Activated naive CD4-positive, alpha-beta T cell treated with anti-CD3 and anti-CD28 coated beads for 36 hours (primary cell): ENCODE measurements at regions not wholly inside any gene's neighbourhood (a gene's known extent, or its start where the extent isn't known, plus 50 kb on each side); places are given as distances from the start of the nearest gene placed in this dataset.
"Not testable (repeated sequence)": the region's sequence is repeated elsewhere in the genome, so short reads cannot be mapped to it uniquely, and the experiment has no call there.

Experiments
- CTCF ChIA-PET: fragments of 350-600 bp; sonication (Branson Sonifier 250); formaldehyde crosslinking; loops from one replicate; lab custom pipeline; 2021; ENCODE audit warnings: antibody characterized with exemption; lab: Charles Lee
- DNase-seq: peaks from one replicate; pipeline ENCODE4 v3.0.0-alpha.2; 2020
- H3K27ac Mint-ChIP-seq: one replicate; pipeline ENCODE4 v1.8.0; 2021; ENCODE audit warnings: mild to moderate bottlenecking, mixed read lengths
- H3K27me3 Mint-ChIP-seq: one replicate; pipeline ENCODE4 v1.8.0; 2021; ENCODE audit warnings: low read depth, mixed read lengths
- H3K36me3 Mint-ChIP-seq: one replicate; pipeline ENCODE4 v1.8.0; 2021; ENCODE audit warnings: low read depth, mixed read lengths
- H3K4me1 Mint-ChIP-seq: one replicate; pipeline ENCODE4 v1.8.0; 2021; ENCODE audit warnings: low read depth, mixed read lengths
- H3K4me3 Mint-ChIP-seq: one replicate; pipeline ENCODE4 v1.8.0; 2021; ENCODE audit warnings: mild to moderate bottlenecking, moderate library complexity, mixed read lengths
- H3K9me3 Mint-ChIP-seq: one replicate; pipeline ENCODE4 v1.8.0; 2021; ENCODE audit warnings: mixed read lengths
- intact Hi-C: fragments of 100-400 bp; cut with micrococcal nuclease; formaldehyde crosslinking; loops from one replicate; pipeline ENCODE4 v1.15.1; 2023

GRCh38 chr19:29040951-29041350, 172.0 kb downstream of the UQCRFS1 start:
- CTCF ChIA-PET = no interaction called here
- H3K4me1 Mint-ChIP-seq = no peaks in the 10 kb centered on the region
- H3K4me3 Mint-ChIP-seq = no peak overlapping the region
- H3K27ac Mint-ChIP-seq = no peak overlapping the region
- no peaks in the 10 kb centered on the region for H3K27me3 Mint-ChIP-seq
- intact Hi-C loops = no loop called here
- no peaks in the 10 kb centered on the region for H3K36me3 Mint-ChIP-seq
- no peaks in the 10 kb centered on the region for H3K9me3 Mint-ChIP-seq
- no peak for DNase-seq

GRCh38 chr19:29040292-29040691, 172.7 kb downstream of the UQCRFS1 start:
- Mint-ChIP-seq H3K4me3 (no peak overlapping the region), H3K36me3 (no peaks in the 10 kb centered on the region), H3K4me1 (no peaks in the 10 kb centered on the region), H3K9me3 (no peaks in the 10 kb centered on the region), H3K27me3 (no peaks in the 10 kb centered on the region), H3K27ac (no peak overlapping the region)
- DNase-seq = no peak
- CTCF ChIA-PET = no interaction called here
- intact Hi-C loops = no loop called here

GRCh38 chr19:29039036-29039435, 173.9 kb downstream of the UQCRFS1 start:
- H3K27ac Mint-ChIP-seq, intact Hi-C loops, H3K27me3 Mint-ChIP-seq, CTCF ChIA-PET, H3K9me3 Mint-ChIP-seq, H3K4me1 Mint-ChIP-seq, DNase-seq, H3K36me3 Mint-ChIP-seq, H3K4me3 Mint-ChIP-seq: not testable (repeated sequence)

GRCh38 chr19:29031216-29031615, 181.7 kb downstream of the UQCRFS1 start:
- Mint-ChIP-seq H3K9me3 (peaks cover 2% of the 10 kb centered on the region), H3K27me3 (no peaks in the 10 kb centered on the region), H3K4me3 (no peak overlapping the region), H3K4me1 (no peaks in the 10 kb centered on the region), H3K36me3 (no peaks in the 10 kb centered on the region), H3K27ac (no peak overlapping the region)
- CTCF ChIA-PET = no interaction called here
- DNase-seq = no peak
- intact Hi-C loops = no loop called here

GRCh38 chr19:29029268-29029958, 183.5 kb downstream of the UQCRFS1 start:
- H3K27ac Mint-ChIP-seq = no peak overlapping the region
- no peak for DNase-seq
- peaks cover 2% of the 10 kb centered on the region for H3K9me3 Mint-ChIP-seq
- CTCF ChIA-PET = no interaction called here
- H3K4me3 Mint-ChIP-seq = no peak overlapping the region
- no peaks in the 10 kb centered on the region for H3K27me3 Mint-ChIP-seq
- no peaks in the 10 kb centered on the region for H3K4me1 Mint-ChIP-seq
- intact Hi-C loops = no loop called here
- no peaks in the 10 kb centered on the region for H3K36me3 Mint-ChIP-seq

GRCh38 chr19:29022599-29022998, 190.4 kb downstream of the UQCRFS1 start:
- no peak overlapping the region for H3K4me3 Mint-ChIP-seq

GRCh38 chr19:29022165-29022564, 190.8 kb downstream of the UQCRFS1 start:
- Mint-ChIP-seq H3K27me3 (peaks cover 3% of the 10 kb centered on the region), H3K27ac (no peak overlapping the region), H3K4me3 (no peak overlapping the region), H3K9me3 (no peaks in the 10 kb centered on the region), H3K36me3 (no peaks in the 10 kb centered on the region), H3K4me1 (no peaks in the 10 kb centered on the region)
- CTCF ChIA-PET = no interaction called here
- intact Hi-C loops = no loop called here
- no peak for DNase-seq

More at GRCh38 chr19:29022599-29022998, 190.4 kb downstream of the UQCRFS1 start:
- intact Hi-C loops = no loop called here
- no peaks in the 10 kb centered on the region for H3K9me3 Mint-ChIP-seq
- peaks cover 1% of the 10 kb centered on the region for H3K27me3 Mint-ChIP-seq
- no peak for DNase-seq
- no peaks in the 10 kb centered on the region for H3K4me1 Mint-ChIP-seq
- H3K36me3 Mint-ChIP-seq = no peaks in the 10 kb centered on the region
- CTCF ChIA-PET = no interaction called here
- H3K27ac Mint-ChIP-seq = no peak overlapping the region

- intact Hi-C loops = no loop called here
- Mint-ChIP-seq H3K4me1 (no peaks in the 10 kb centered on the region), H3K36me3 (no peaks in the 10 kb centered on the region), H3K27ac (no peak overlapping the region), H3K27me3 (peaks cover 3% of the 10 kb centered on the region), H3K9me3 (no peaks in the 10 kb centered on the region), H3K4me3 (no peak overlapping the region)
- CTCF ChIA-PET = no interaction called here
- DNase-seq = no peak
Measured at GRCh38 chr19:29021232-29021916, 191.6 kb downstream of the UQCRFS1 start.

- CTCF ChIA-PET = no interaction called here
- peaks cover 3% of the 10 kb centered on the region for H3K27me3 Mint-ChIP-seq
- intact Hi-C loops = no loop called here
- H3K36me3 Mint-ChIP-seq = no peaks in the 10 kb centered on the region
- no peak overlapping the region for H3K4me3 Mint-ChIP-seq
- no peak overlapping the region for H3K27ac Mint-ChIP-seq
- H3K4me1 Mint-ChIP-seq = no peaks in the 10 kb centered on the region
- no peak for DNase-seq
- no peaks in the 10 kb centered on the region for H3K9me3 Mint-ChIP-seq
Measured at GRCh38 chr19:29019403-29019802, 193.5 kb downstream of the UQCRFS1 start.

- Mint-ChIP-seq H3K27ac (no peak overlapping the region), H3K9me3 (no peaks in the 10 kb centered on the region), H3K36me3 (no peaks in the 10 kb centered on the region), H3K27me3 (peaks cover 3% of the 10 kb centered on the region), H3K4me1 (no peaks in the 10 kb centered on the region), H3K4me3 (no peak overlapping the region)
- CTCF ChIA-PET = no interaction called here
- intact Hi-C loops = no loop called here
- no peak for DNase-seq
Measured at GRCh38 chr19:29018542-29018941, 194.4 kb downstream of the UQCRFS1 start.

GRCh38 chr19:29017788-29018187, 195.2 kb downstream of the UQCRFS1 start:
- no peaks in the 10 kb centered on the region for H3K36me3 Mint-ChIP-seq
- no peaks in the 10 kb centered on the region for H3K4me1 Mint-ChIP-seq
- H3K27me3 Mint-ChIP-seq = peaks cover 3% of the 10 kb centered on the region
- no peak overlapping the region for H3K27ac Mint-ChIP-seq
- no peaks in the 10 kb centered on the region for H3K9me3 Mint-ChIP-seq
- no peak for DNase-seq
- H3K4me3 Mint-ChIP-seq = no peak overlapping the region
- CTCF ChIA-PET = no interaction called here
- intact Hi-C loops = no loop called here

- CTCF ChIA-PET = no interaction called here
- H3K4me3 Mint-ChIP-seq = no peak overlapping the region
- no peaks in the 10 kb centered on the region for H3K4me1 Mint-ChIP-seq
- no peaks in the 10 kb centered on the region for H3K9me3 Mint-ChIP-seq
- H3K27ac Mint-ChIP-seq = no peak overlapping the region
- no peaks in the 10 kb centered on the region for H3K36me3 Mint-ChIP-seq
- peaks cover 3% of the 10 kb centered on the region for H3K27me3 Mint-ChIP-seq
- DNase-seq = no peak
- intact Hi-C loops = no loop called here
Measured at GRCh38 chr19:29016926-29017760, 195.8 kb downstream of the UQCRFS1 start.
